K562 (cell line): ENCODE measurements at regions not wholly inside any gene's neighbourhood (a gene's known extent, or its start where the extent isn't known, plus 50 kb on each side); places are given as distances from the start of the nearest gene placed in this dataset.

ENCODE experiments used
- ATAC-seq: fragments of 200-7000 bp; cut with Tn5 transposase; 3 replicates; pipeline ENCODE4 v1.9.1; 2020; ENCODE audit warnings: moderate library complexity
- BruUV-seq: library from RNA; stranded (reverse); fragments of 400-500 nt; replicated peaks from 2 replicates; lab custom pipeline; 2021; lab: Mats Ljungman, UMichigan
- CTCF ChIA-PET: fragments of 300-600 bp; formaldehyde crosslinking; extraction: SDS; loops from one replicate; lab custom pipeline; 2021; ENCODE audit warnings: low intra/inter-chr PET ratio; lab: Yijun Ruan, JAX
- POLR2A ChIA-PET: fragments of 300-600, 350-650 bp; sonication (Branson Sonifier 250); formaldehyde crosslinking; extraction: SDS; loops from one replicate; lab custom pipeline; 2021; ENCODE audit warnings: antibody characterized with exemption, inconsistent platforms; lab: Yijun Ruan, JAX
- DNase-seq, 4 experiments: peaks; one replicate each; pipeline versions ENCODE4 v3.0.0 to v3.0.0-alpha.2; 2011 to 2018; ENCODE audit warnings: low spot score in 3 of 4, mixed read lengths in 3 of 4; ENCODE audit errors: extremely low read depth in 1 of 4
- FAIRE-seq: peaks from 2 replicates; lab custom pipeline; 2011; peaks lifted over from hg19 to GRCh38; lab: Jason Lieb, UNC
- H2AFZ ChIP-seq: 2 replicates; pipeline ENCODE4 v1.6.0; 2011; ENCODE audit warnings: low read depth, low read length, control low read depth, inconsistent platforms
- H3K27ac ChIP-seq: fragments of 200-600 bp; 3 replicates; pipeline ENCODE4 v1.8.0; 2011; ENCODE audit warnings: low read depth, mild to moderate bottlenecking, control low read depth, inconsistent platforms, low read length, moderate library complexity, mixed read lengths; ENCODE audit errors: extremely low read depth
- H3K27me3 ChIP-seq, 2 experiments: fragments of 300-600 bp in 1 of 2; 2 replicates in 1 of 2; 3 replicates in 1 of 2; pipeline versions ENCODE4 v1.6.0 to v1.8.0; 2011; ENCODE audit warnings: inconsistent platforms in 2 of 2, low read length in 2 of 2, mild to moderate bottlenecking in 1 of 2, mixed read lengths in 1 of 2, moderate library complexity in 1 of 2; ENCODE audit not compliant: control insufficient read depth in 2 of 2, insufficient read depth in 2 of 2
- H3K36me3 ChIP-seq: fragments of 300-600 bp; 3 replicates; pipeline ENCODE4 v1.8.0; 2011; ENCODE audit warnings: mild to moderate bottlenecking, low read length, inconsistent platforms; ENCODE audit not compliant: control insufficient read depth, insufficient read depth
- H3K4me1 ChIP-seq, 2 experiments: fragments of 200-600 bp in 1 of 2; replicated peaks in 1 of 2; 2 replicates in 1 of 2; 3 replicates in 1 of 2; pipeline versions ENCODE4 v1.5.1 to v1.8.0; 2011; ENCODE audit warnings: inconsistent platforms in 2 of 2, low read length in 2 of 2, mild to moderate bottlenecking in 1 of 2, mixed read lengths in 1 of 2, moderate library complexity in 1 of 2; ENCODE audit not compliant: control insufficient read depth in 2 of 2, insufficient read depth in 2 of 2
- H3K4me2 ChIP-seq: 2 replicates; pipeline ENCODE4 v1.6.1; 2011; ENCODE audit warnings: low read length, control low read depth, inconsistent platforms, mixed read lengths; ENCODE audit not compliant: insufficient read depth
- H3K4me3 ChIP-seq: fragments of 200-600 bp; sonication (generic), shearing (Covaris generic); 2 replicates; pipeline ENCODE4 v1.5.1; 2016; ENCODE audit warnings: control low read depth, inconsistent platforms
- H3K79me2 ChIP-seq: fragments of 200-600 bp; 3 replicates; pipeline ENCODE4 v1.8.0; 2011; ENCODE audit warnings: low read length, inconsistent platforms; ENCODE audit not compliant: control insufficient read depth, insufficient read depth
- H3K9ac ChIP-seq, 2 experiments: 2 replicates each; pipeline versions ENCODE4 v1.6.0 to v1.6.1; 2011; ENCODE audit warnings: low read depth in 2 of 2, low read length in 2 of 2, control low read depth in 1 of 2, inconsistent platforms in 1 of 2, mild to moderate bottlenecking in 1 of 2, mixed read lengths in 1 of 2; ENCODE audit not compliant: insufficient read depth in 1 of 2
- H3K9me1 ChIP-seq: one replicate; pipeline ENCODE4 v1.6.0; 2011; ENCODE audit warnings: inconsistent platforms, mild to moderate bottlenecking, low read length, moderate library complexity; ENCODE audit not compliant: control insufficient read depth, insufficient read depth
- H3K9me3 ChIP-seq: replicated peaks from 2 replicates; pipeline ENCODE4 v1.5.1; 2011; ENCODE audit warnings: low read depth, low read length, inconsistent platforms; ENCODE audit not compliant: control insufficient read depth, insufficient read depth
- H4K20me1 ChIP-seq: replicated peaks from 2 replicates; pipeline ENCODE4 v1.6.1; 2011; ENCODE audit warnings: low read length, inconsistent platforms, mixed read lengths; ENCODE audit not compliant: control insufficient read depth, insufficient read depth
- CEBPG ChIP-seq, 3 experiments: fragments of 200-800 bp in 1 of 3; sonication (Bioruptor generic) in 1 of 3; sonication (generic) in 1 of 3; formaldehyde crosslinking in 1 of 3; IDR thresholded peaks in 2 of 3; conservative IDR thresholded peaks in 1 of 3; 2 replicates each; pipeline versions ENCODE4 v1.6.1 to v1.8.0; 2016 to 2022; ENCODE audit warnings: missing compliant biosample characterization in 2 of 3, missing genetic modification characterization in 2 of 3, mild to moderate bottlenecking in 1 of 3, missing genetic modification reagents in 1 of 3
- ELF2 ChIP-seq: fragments of 250-450 bp; sonication (Bioruptor Pico); IDR thresholded peaks from 2 replicates; pipeline ENCODE4 v1.5.0; 2021; ENCODE audit warnings: mild to moderate bottlenecking
- RBM14 ChIP-seq: fragments of 200-400 bp; formaldehyde crosslinking; IDR thresholded peaks from 2 replicates; pipeline ENCODE4 v1.6.1; 2018; ENCODE audit warnings: low read depth, mild to moderate bottlenecking, low read length, moderate library complexity, borderline replicate concordance; ENCODE audit not compliant: insufficient read depth
- WGBS: fragments of 100-300 bp; shearing (Covaris generic); methylation state at CpG from one replicate; pipeline ENCODE4 v1.1.6; 2016; ENCODE audit warnings: low coverage, mixed read lengths; ENCODE audit not compliant: insufficient coverage; ENCODE audit errors: missing lambda C conversion rate; 5-methylcytosine and 5-hydroxymethylcytosine counted together
- in situ Hi-C: fragments of 300-500 bp; cut with MboI; formaldehyde crosslinking; loops from 4 replicates; pipeline ENCODE4 v1.15.0; 2018; ENCODE audit warnings: inconsistent platforms, mixed read lengths
- intact Hi-C: fragments of 100-400 bp; cut with micrococcal nuclease; formaldehyde crosslinking; loops from 2 replicates; pipeline ENCODE4 v1.14.2; 2022
- TF ChIP-seq, protein P1 (sequence below): fragments of 250-450 bp; sonication (Bioruptor Pico); IDR thresholded peaks from 2 replicates; pipeline ENCODE4 v1.8.0; 2021; ENCODE audit warnings: moderate library complexity, mild to moderate bottlenecking, inconsistent platforms

DNA sequence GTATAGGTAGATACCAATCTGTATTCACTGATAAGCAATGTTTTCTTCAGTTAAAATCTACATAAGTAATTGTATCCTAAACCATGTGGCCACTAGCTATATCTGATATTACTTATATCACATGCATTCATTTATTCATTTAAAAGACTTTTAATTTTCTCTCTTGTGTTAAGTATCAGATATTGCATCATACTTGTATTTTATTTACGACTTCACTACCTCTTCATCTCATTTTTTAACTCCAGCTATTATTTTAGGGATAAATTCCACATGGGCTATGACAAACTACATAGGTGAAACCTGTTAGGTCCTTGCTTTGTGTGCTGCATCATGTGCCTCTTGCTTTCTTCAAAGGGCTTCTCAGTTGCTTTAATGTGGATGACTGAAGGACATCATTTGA, 1018.3 kb downstream of the ZPLD1 start:
- in situ Hi-C loops (no loop called here), intact Hi-C loops (no loop called here)
- DNase-seq (no peak), ATAC-seq (no peak), FAIRE-seq (no peak)
- 0% methylated on average over 1 of the region's 1 CpG for WGBS
- ChIA-PET POLR2A (no interaction called here), CTCF (no interaction called here)
- no peaks in the 10 kb centered on the region for H3K4me1 ChIP-seq
- H3K79me2 ChIP-seq: no peaks in the 10 kb centered on the region
- no peak overlapping the region for H3K9ac ChIP-seq
- H3K36me3 ChIP-seq: no peaks in the 10 kb centered on the region
- no peak overlapping the region for H3K4me3 ChIP-seq
- no peak overlapping the region for H2AFZ ChIP-seq
- H3K27me3 ChIP-seq: no peaks in the 10 kb centered on the region
- H3K9me1 ChIP-seq: no peaks in the 10 kb centered on the region
- TF ChIP-seq RBM14 (no peak), CEBPG (CRISPR knock-in tag; IDR thresholded peaks at IDR 0.05) (no peak), CEBPG (tag; conservative IDR thresholded peaks at IDR 0.05 in 1 of 2, IDR thresholded peaks at IDR 0.05 in 1 of 2) (peak in 1 of 2 experiments; percentile 51; a peak in 1 of 4 replicates)
- H3K4me2 ChIP-seq: no peak overlapping the region
- H3K27ac ChIP-seq: no peak overlapping the region
- BruUV-seq: no TSS peak
- H4K20me1 ChIP-seq: no peaks in the 10 kb centered on the region
- no peaks in the 10 kb centered on the region for H3K9me3 ChIP-seq

DNA sequence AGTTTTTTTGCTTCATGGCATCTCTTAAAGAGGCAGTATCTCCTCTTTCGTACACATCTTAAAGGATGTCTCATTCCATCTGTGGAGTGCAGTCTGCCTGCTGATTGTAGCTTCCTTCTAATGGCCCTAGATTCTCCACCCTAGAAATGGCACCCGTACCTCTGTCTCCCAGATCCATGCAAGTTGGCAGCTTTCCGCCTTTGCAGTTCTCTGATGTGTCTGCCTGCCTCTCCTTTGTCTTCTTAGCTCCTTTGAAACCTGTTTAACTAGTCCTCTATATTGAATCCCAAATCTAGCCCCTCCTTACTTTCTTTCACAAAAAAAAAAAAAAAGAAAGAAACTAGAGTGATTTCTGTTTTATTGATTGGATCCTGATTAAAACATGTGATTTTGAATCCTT, 1025.0 kb downstream of the ZPLD1 start:
- Histone ChIP-seq H3K9me3 (no peaks in the 10 kb centered on the region), H3K4me3 (no peak overlapping the region)
- in situ Hi-C loops: no loop called here
- TF ChIP-seq, protein P1, sequence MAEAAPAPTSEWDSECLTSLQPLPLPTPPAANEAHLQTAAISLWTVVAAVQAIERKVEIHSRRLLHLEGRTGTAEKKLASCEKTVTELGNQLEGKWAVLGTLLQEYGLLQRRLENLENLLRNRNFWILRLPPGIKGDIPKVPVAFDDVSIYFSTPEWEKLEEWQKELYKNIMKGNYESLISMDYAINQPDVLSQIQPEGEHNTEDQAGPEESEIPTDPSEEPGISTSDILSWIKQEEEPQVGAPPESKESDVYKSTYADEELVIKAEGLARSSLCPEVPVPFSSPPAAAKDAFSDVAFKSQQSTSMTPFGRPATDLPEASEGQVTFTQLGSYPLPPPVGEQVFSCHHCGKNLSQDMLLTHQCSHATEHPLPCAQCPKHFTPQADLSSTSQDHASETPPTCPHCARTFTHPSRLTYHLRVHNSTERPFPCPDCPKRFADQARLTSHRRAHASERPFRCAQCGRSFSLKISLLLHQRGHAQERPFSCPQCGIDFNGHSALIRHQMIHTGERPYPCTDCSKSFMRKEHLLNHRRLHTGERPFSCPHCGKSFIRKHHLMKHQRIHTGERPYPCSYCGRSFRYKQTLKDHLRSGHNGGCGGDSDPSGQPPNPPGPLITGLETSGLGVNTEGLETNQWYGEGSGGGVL (CRISPR knock-in tag): no peak
- no peak for TF ChIP-seq ELF2
- TF ChIP-seq, all 486 proteins: peak for 0
- CTCF ChIA-PET: no interaction called here
- H3K36me3 ChIP-seq: no peaks in the 10 kb centered on the region
- FAIRE-seq (no peak), DNase-seq (no peak), ATAC-seq (no peak)
- no peaks in the 10 kb centered on the region for H3K79me2 ChIP-seq
- BruUV-seq: no TSS peak
- H2AFZ ChIP-seq: no peak overlapping the region
- H3K4me2 ChIP-seq: no peak overlapping the region
- no peaks in the 10 kb centered on the region for H3K27me3 ChIP-seq
- POLR2A ChIA-PET: no interaction called here
- no peaks in the 10 kb centered on the region for H4K20me1 ChIP-seq
- intact Hi-C loops: no loop called here
- H3K9me1 ChIP-seq: no peaks in the 10 kb centered on the region
- no peak overlapping the region for H3K9ac ChIP-seq
- no peaks in the 10 kb centered on the region for H3K4me1 ChIP-seq
- H3K27ac ChIP-seq: no peak overlapping the region
- 0% methylated on average over 3 of the region's 3 CpGs for WGBS
